Thyroid gland (tissue), 4 donors: ENCODE measurements at regions not wholly inside any gene's neighbourhood (a gene's known extent, or its start where the extent isn't known, plus 50 kb on each side); places are given as distances from the start of the nearest gene placed in this dataset.
A peak's percentile ranks its signal among the peaks of the same experiment; 100 is the strongest.

Experiments
- DNase-seq, 2 donors: peaks; one replicate each; pipeline ENCODE4 v3.0.0-alpha.2; 2019
- H3K27ac ChIP-seq, 3 donors: fragments of 200-600 bp; sonication (generic); 1 replicate in 2 of 3; 2 replicates in 1 of 3; pipeline ENCODE4 v1.5.1; 2016 to 2019; ENCODE audit warnings: mild to moderate bottlenecking in 1 of 3, moderate library complexity in 1 of 3
- H3K27me3 ChIP-seq: fragments of 200-600 bp; sonication (generic); one replicate; pipeline ENCODE4 v1.5.1; 2019
- H3K36me3 ChIP-seq, 2 donors: fragments of 200-600 bp; sonication (generic); one replicate each; pipeline ENCODE4 v1.5.1; 2016 to 2019
- H3K4me1 ChIP-seq, 2 donors: fragments of 200-600 bp; sonication (generic); one replicate each; pipeline ENCODE4 v1.5.1; 2017 to 2019
- H3K4me3 ChIP-seq, 3 donors: fragments of 200-600 bp; sonication (generic); replicated peaks in 1 of 3; 1 replicate in 2 of 3; 2 replicates in 1 of 3; pipeline ENCODE4 v1.5.1; 2016; ENCODE audit warnings: mild to moderate bottlenecking in 1 of 3
- H3K9me3 ChIP-seq: fragments of 200-600 bp; sonication (generic); one replicate; pipeline ENCODE4 v1.5.1; 2017
- POLR2A ChIP-seq, 2 donors: fragments of 450-650 bp; IDR thresholded peaks; one replicate each; pipeline ENCODE4 v1.6.1; 2017; ENCODE audit warnings: antibody characterized with exemption in 2 of 2, mild to moderate bottlenecking in 2 of 2, moderate library complexity in 1 of 2
- WGBS, 2 donors: methylation state at CpG; one replicate each; pipeline ENCODE4 v1.1.5; 2017; 5-methylcytosine and 5-hydroxymethylcytosine counted together
- intact Hi-C: fragments of 100-400 bp; cut with DNase I; formaldehyde crosslinking; loops from one replicate; pipeline ENCODE4 v1.15.1; 2023
- TF ChIP-seq, protein P1 (sequence below), 6 experiments: fragments of 200-600 bp in 3 of 6; fragments of 450-650 bp in 3 of 6; sonication (generic) in 3 of 6; IDR thresholded peaks; one replicate each; pipeline ENCODE4 v1.5.1; 2016 to 2019; ENCODE audit warnings: antibody characterized with exemption in 6 of 6, mild to moderate bottlenecking in 2 of 6, inconsistent platforms in 1 of 6, moderate library complexity in 1 of 6

DNA sequence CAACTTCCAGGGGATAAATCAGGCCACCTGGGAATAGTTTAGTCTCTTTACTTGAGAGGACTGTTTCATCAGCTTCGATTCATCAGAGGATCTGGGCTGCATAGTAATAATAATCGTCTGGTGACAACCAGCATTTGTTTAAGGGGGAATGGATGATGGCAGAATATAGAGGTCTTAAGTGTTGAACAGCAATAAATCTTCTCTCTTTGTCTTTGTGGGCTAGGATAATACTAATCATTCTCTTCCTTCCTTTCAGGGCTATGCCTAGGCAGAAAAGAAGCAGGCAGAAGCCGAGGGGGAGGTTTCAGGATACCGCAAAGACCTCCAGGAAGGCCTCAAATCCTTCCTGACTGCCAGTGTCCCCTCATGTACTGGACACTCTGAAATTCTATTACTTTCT lies 150.4 kb upstream of the GAREM1 start:
- Histone ChIP-seq H3K27me3 (no peaks in the 10 kb centered on the region), H3K9me3 (no peaks in the 10 kb centered on the region), H3K36me3 (no peaks in the 10 kb centered on the region), H3K4me3 (no peak overlapping the region), H3K4me1 (peaks cover 15 to 22% of the 10 kb centered on the region in 2 donors), H3K27ac (no peak overlapping the region)
- intact Hi-C loops = no loop called here
- TF ChIP-seq, protein P1, sequence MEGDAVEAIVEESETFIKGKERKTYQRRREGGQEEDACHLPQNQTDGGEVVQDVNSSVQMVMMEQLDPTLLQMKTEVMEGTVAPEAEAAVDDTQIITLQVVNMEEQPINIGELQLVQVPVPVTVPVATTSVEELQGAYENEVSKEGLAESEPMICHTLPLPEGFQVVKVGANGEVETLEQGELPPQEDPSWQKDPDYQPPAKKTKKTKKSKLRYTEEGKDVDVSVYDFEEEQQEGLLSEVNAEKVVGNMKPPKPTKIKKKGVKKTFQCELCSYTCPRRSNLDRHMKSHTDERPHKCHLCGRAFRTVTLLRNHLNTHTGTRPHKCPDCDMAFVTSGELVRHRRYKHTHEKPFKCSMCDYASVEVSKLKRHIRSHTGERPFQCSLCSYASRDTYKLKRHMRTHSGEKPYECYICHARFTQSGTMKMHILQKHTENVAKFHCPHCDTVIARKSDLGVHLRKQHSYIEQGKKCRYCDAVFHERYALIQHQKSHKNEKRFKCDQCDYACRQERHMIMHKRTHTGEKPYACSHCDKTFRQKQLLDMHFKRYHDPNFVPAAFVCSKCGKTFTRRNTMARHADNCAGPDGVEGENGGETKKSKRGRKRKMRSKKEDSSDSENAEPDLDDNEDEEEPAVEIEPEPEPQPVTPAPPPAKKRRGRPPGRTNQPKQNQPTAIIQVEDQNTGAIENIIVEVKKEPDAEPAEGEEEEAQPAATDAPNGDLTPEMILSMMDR (IDR thresholded peaks at IDR 0.05) = no peak
- TF ChIP-seq POLR2A (IDR thresholded peaks at IDR 0.05) = no peak
- DNase-seq = no peak
- 72 to 73% methylated on average over 4 of the region's 4 CpGs for WGBS, 2 donors

DNA sequence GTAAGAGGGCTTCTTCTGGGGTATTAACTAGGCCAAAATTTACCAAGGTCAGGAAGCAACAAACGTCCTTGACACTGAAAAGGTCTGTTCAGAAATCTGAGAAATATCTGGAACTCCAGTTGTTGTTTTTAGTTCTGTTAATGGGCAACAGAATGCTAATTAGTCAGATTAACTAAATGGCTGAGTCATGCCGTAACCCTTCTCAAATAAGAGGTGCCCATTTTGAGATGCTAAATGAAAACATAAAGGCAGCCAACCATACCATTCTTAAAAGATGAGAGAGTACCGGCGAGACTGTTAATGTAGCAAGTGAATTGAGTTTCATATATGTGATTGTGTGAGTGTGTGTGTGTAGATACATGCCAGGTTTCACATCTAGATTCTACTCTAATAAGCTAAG lies 147.9 kb upstream of the GAREM1 start:
- Histone ChIP-seq H3K4me1 (peaks cover 5 to 6% of the 10 kb centered on the region in 2 donors), H3K4me3 (no peak overlapping the region), H3K27ac (no peak overlapping the region), H3K36me3 (no peaks in the 10 kb centered on the region), H3K27me3 (no peaks in the 10 kb centered on the region), H3K9me3 (no peaks in the 10 kb centered on the region)
- WGBS, 2 donors = 78 to 87% methylated on average over 4 of the region's 4 CpGs
- intact Hi-C loops = no loop called here
- DNase-seq = no peak
- TF ChIP-seq, protein P1 (IDR thresholded peaks at IDR 0.05) = no peak
- no peak for TF ChIP-seq POLR2A (IDR thresholded peaks at IDR 0.05)

DNA sequence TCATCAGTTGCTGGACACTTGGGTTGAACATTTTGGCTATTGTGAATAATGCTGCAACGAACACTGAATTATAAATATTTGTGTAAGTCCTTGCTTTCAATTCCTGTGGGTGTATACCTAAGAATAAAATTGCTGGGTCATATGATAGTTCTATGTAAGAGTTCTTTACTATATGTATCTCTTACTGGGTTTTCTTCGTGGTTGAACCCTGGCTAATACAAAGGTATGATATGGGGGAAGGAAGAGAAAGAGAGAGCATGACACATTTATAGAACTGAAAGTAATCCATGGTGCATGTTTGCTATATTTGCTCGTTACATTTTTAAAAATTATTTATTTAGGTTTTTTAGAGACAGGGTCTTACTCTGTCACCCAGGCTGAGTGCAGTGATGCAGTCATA lies 143.1 kb upstream of the GAREM1 start:
- intact Hi-C loops = no loop called here

DNA sequence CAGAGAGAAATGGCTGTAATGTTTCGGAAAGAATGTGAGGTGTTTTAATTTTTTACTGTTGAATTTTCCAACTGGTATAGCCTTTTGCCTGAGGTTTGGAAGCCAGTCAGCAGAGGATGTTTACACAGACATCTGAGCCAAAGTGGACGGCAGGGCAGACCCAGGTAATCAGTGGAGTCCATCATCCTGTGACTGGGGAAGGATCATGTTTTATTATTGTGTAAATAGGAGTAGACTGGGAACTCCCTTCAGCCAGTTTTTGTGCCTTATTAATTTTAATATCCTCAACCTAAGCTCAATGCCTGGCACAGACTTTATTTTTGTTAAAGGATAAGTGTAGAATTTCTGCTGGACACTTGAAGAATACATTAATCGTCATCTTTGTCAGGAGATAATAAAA lies 142.0 kb upstream of the GAREM1 start:
- intact Hi-C loops = no loop called here
- Histone ChIP-seq H3K4me1 (peaks cover 2 to 8% of the 10 kb centered on the region in 2 donors), H3K36me3 (no peaks in the 10 kb centered on the region), H3K27me3 (no peaks in the 10 kb centered on the region), H3K27ac (no peak overlapping the region), H3K4me3 (no peak overlapping the region), H3K9me3 (no peaks in the 10 kb centered on the region)
- peak in 1 of 2 donors; percentile 25 for DNase-seq
- 52 to 53% methylated on average over 3 of the region's 3 CpGs for WGBS, 2 donors
- no peak for TF ChIP-seq POLR2A (IDR thresholded peaks at IDR 0.05)
- TF ChIP-seq, protein P1 (IDR thresholded peaks at IDR 0.05) = no peak

More for the DNA sequence above, 143.1 kb upstream of the GAREM1 start:
- Histone ChIP-seq H3K27ac (no peak overlapping the region), H3K9me3 (no peaks in the 10 kb centered on the region), H3K27me3 (no peaks in the 10 kb centered on the region), H3K36me3 (no peaks in the 10 kb centered on the region), H3K4me3 (no peak overlapping the region), H3K4me1 (peaks cover 0 to 5% of the 10 kb centered on the region in 2 donors)
- TF ChIP-seq, protein P1 (IDR thresholded peaks at IDR 0.05) = no peak
- TF ChIP-seq POLR2A (IDR thresholded peaks at IDR 0.05) = no peak
- 83 to 89% methylated on average over 3 of the region's 3 CpGs for WGBS, 2 donors
- no peak for DNase-seq

DNA sequence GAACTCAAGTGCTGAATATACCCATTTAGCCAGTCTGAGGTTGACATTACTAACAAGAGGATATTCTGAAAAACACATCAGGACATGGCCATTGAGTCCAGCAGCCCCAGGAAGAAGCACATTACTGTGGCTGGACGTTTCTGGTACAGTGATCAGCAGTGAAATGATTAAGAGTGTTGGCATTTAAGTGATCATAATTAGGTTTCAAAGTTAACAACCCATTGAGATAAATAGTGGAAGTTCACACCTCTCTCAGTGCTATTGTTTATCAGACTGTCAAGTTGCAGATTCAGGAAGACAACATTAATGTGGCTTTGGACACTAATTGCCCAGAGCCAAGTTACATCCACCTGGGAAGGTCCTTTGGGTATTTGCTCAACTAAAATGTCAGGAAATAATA lies 139.5 kb upstream of the GAREM1 start:
- Histone ChIP-seq H3K4me3 (no peak overlapping the region), H3K27me3 (no peaks in the 10 kb centered on the region), H3K9me3 (no peaks in the 10 kb centered on the region), H3K27ac (no peak overlapping the region), H3K4me1 (peaks cover 10 to 15% of the 10 kb centered on the region in 2 donors), H3K36me3 (no peaks in the 10 kb centered on the region)
- 28 to 44% methylated on average over 1 of the region's 1 CpG for WGBS, 2 donors
- intact Hi-C loops = no loop called here
- no peak for DNase-seq
- TF ChIP-seq POLR2A (IDR thresholded peaks at IDR 0.05) = no peak
- TF ChIP-seq, protein P1 (IDR thresholded peaks at IDR 0.05) = no peak
